Epithelial cell of esophagus (primary cell): ENCODE measurements at regions not wholly inside any gene's neighbourhood (a gene's known extent, or its start where the extent isn't known, plus 50 kb on each side); places are given as distances from the start of the nearest gene placed in this dataset.

Experiments used
- DNase-seq: peaks from one replicate; pipeline ENCODE4 v3.0.0; 2010; ENCODE audit warnings: low read depth
- H3K4me3 ChIP-seq: 2 replicates; pipeline ENCODE4 v1.5.1; 2011; ENCODE audit warnings: mild to moderate bottlenecking, low read length, control low read depth
- TF ChIP-seq, protein P1 (sequence below): IDR thresholded peaks from 2 replicates; pipeline ENCODE4 v1.5.1; 2011; ENCODE audit warnings: low read depth, mild to moderate bottlenecking, low read length, control low read depth, inconsistent platforms; ENCODE audit not compliant: insufficient read depth; ENCODE audit errors: missing control alignments

DNA sequence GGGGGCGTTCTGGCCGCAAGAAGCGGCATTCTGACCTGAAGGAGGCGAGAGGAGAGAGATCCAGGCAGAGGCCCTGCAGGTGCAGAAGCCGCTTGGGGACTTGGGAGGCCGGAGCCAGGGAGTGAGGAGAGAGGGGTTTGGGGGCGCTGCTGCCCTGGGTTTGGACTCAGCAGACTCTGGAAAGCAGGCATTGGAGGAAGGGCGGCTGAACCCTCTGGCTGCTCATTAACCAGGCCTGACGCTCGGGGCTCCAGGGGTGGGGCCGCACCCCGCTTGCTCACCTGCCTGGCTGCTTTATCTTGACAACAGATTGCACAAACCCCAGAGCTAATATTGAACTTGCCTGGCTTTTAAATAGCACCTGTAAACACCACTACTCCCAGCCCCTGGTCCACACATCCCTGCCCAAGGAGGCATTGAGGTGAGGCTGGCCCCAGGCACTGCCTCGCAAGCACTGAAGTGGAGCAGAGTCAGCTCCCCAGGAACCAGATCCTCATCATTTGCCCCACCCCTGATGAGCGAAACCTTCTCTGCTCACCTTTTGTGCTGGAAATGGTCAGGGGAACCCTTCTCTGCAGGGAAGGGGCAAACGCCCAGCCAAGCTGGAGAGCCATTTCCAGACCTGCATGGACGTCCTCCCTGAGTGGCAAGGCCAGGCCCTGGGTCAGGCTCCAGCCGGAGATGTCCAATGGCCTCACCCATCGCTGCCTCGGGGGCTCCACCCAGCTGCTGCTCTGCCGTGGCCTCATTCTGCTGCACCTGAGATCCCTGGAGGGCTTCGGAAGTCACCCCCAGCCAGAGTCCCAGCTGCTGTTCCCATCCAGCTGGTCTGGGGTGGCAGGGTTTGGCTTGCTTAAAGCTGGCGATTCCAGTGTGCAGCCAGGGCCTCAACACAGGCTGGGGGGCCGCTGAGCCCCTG is 190.2 kb upstream of the GSE1 start:
- peak; percentile 54 for DNase-seq
- H3K4me3 ChIP-seq: no peak overlapping the region
- TF ChIP-seq, protein P1, sequence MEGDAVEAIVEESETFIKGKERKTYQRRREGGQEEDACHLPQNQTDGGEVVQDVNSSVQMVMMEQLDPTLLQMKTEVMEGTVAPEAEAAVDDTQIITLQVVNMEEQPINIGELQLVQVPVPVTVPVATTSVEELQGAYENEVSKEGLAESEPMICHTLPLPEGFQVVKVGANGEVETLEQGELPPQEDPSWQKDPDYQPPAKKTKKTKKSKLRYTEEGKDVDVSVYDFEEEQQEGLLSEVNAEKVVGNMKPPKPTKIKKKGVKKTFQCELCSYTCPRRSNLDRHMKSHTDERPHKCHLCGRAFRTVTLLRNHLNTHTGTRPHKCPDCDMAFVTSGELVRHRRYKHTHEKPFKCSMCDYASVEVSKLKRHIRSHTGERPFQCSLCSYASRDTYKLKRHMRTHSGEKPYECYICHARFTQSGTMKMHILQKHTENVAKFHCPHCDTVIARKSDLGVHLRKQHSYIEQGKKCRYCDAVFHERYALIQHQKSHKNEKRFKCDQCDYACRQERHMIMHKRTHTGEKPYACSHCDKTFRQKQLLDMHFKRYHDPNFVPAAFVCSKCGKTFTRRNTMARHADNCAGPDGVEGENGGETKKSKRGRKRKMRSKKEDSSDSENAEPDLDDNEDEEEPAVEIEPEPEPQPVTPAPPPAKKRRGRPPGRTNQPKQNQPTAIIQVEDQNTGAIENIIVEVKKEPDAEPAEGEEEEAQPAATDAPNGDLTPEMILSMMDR: no peak

- no peak for DNase-seq
- TF ChIP-seq, protein P1: no peak
- no peak overlapping the region for H3K4me3 ChIP-seq
Measured at GRCh38 chr16:85423631-85424030, 189.5 kb upstream of the GSE1 start.

DNA sequence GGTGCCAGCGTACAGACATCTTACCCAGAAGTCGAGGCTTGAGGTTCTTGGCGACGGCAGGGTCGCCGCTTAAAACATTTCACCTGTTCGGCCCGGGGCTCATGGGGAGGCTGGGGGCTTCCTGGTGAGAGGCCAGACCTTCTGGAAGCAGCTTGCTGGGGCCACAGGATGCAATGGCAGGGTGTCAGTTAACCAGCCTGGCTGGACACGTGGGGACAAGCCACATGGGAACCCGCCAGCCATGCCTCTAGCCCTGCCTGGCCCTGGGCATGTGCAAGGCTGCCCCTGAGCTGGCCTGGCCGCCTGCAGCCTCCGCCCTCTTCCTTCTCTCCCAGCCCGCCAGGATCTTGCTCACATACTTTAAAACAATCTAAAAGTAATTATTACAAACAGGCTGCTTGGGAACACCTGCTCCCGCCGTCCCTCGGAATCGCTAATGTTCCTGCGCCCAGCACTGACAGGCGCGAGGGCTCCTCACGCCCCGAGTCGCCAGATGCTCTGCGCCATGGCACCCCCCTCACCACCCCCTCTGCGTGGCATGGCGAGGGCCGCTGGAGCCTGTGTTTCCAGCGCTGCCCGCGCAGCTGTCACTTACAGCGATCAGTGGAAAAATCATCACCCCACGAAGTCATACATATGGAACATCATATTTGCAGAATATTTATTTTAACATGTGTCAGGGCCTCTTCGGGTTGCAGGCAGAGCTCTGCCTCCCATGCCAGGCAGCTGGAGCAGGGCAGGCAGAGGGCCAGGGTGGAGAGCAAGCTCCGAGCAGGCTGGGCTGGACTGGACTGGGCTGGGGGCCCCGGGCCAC is 188.7 kb upstream of the GSE1 start:
- TF ChIP-seq, protein P1: no peak
- no peak overlapping the region for H3K4me3 ChIP-seq
- no peak for DNase-seq

DNA sequence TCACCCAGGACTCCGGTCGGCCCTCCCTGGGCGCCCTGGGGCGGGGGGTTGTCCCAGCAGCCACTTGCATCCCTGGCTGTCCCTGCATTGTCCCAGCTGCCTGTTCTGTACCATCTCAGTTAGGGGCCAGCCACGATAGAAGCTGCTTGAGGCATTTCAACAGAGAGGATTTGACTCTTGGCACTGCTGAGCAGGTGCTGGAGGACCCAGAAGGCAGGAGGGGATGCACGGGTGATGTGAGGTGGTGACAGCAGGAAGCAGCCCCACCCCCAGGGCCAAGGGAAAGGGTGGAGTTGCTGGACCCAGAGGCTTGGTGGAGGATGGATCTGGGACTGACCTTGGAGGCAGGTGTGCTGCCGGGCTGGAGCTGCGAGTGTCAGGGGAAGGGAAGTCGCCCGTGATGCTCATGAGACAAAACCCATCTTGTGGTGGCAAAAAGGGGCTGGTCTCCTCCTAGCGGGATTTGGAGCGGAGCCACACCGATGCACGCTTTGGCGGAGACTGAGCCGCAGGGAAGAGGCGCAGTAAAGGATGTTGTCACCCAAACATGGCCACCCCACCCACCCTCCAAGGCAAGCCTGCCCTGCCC is 188.0 kb upstream of the GSE1 start:
- no peak for DNase-seq
- H3K4me3 ChIP-seq: no peak overlapping the region
- TF ChIP-seq, protein P1: no peak

- H3K4me3 ChIP-seq: no peak overlapping the region
- DNase-seq: no peak
- TF ChIP-seq, protein P1: no peak
Measured at GRCh38 chr16:85426806-85427205, 186.3 kb upstream of the GSE1 start.

- TF ChIP-seq, protein P1: peak; percentile 42
- peak; percentile 47 for DNase-seq
- no peak overlapping the region for H3K4me3 ChIP-seq
Measured at GRCh38 chr16:85428168-85428898, 184.8 kb upstream of the GSE1 start.
